Activated CD8-positive, alpha-beta memory T cell treated with anti-CD3 and anti-CD28 coated beads for 36 hours (primary cell): ENCODE measurements at regions not wholly inside any gene's neighbourhood (a gene's known extent, or its start where the extent isn't known, plus 50 kb on each side); places are given as distances from the start of the nearest gene placed in this dataset.

Experiments
- CTCF ChIA-PET: fragments of 350-600 bp; sonication (Branson Sonifier 250); formaldehyde crosslinking; loops from one replicate; lab custom pipeline; 2021; ENCODE audit warnings: antibody characterized with exemption; lab: Charles Lee
- POLR2A ChIA-PET: fragments of 350-600 bp; sonication (Branson Sonifier 250); formaldehyde crosslinking; loops from one replicate; lab custom pipeline; 2021; ENCODE audit warnings: antibody characterized with exemption; lab: Charles Lee

DNA sequence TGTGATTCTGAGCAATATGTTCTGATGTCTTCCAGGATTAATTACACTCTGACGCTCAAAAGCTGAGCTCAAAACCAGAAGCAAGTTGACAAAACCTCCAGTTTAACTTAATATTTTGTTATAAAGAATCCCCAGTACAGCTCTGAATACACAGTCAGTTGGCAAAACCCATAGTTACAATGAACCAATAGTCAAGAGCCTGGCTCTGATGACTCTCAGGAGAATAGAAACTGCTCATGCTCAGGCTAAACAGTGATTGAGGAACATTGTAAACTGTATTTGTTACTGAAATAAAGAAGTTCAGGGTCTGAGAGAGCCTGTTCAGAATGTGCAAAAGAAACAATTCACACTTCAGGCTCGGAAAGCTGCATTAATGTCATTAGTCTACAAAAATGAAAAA lies 1565.9 kb downstream of the SUCLG1 start:
- ChIA-PET CTCF (no interaction called here), POLR2A (no interaction called here)

- ChIA-PET POLR2A (no interaction called here), CTCF (no interaction called here)
These were observed 1579.3 kb downstream of the SUCLG1 start for GRCh38 chr2:82879803-82880202.

- ChIA-PET CTCF (no interaction called here), POLR2A (no interaction called here)
These were observed 1583.2 kb downstream of the SUCLG1 start for GRCh38 chr2:82875858-82876257.

DNA sequence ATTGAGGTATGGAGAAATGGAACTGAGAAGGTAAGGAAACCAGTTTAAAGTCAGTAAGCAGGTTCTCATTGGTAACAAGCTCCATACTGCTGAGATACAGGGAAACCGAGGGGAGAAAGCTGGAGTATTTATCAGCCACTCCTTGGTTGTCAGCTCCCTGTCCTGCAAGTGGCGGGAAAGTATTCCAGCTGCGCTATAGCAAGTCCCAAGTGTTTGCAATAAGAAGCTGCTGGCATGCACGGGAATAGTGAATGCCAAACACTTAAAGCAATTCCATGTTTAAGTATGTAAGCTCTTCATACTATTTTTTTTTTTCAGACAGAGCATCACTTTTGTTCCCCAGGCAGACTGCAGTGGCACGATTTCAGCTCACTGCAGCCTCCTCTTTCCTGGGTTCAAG lies 1601.1 kb downstream of the SUCLG1 start:
- POLR2A ChIA-PET: no interaction called here

GRCh38 chr2:82853299-82853698 lies 1605.8 kb downstream of the SUCLG1 start:
- CTCF ChIA-PET: no interaction called here
- POLR2A ChIA-PET: no interaction called here

More for the DNA sequence above, 1601.1 kb downstream of the SUCLG1 start:
- CTCF ChIA-PET: no interaction called here

DNA sequence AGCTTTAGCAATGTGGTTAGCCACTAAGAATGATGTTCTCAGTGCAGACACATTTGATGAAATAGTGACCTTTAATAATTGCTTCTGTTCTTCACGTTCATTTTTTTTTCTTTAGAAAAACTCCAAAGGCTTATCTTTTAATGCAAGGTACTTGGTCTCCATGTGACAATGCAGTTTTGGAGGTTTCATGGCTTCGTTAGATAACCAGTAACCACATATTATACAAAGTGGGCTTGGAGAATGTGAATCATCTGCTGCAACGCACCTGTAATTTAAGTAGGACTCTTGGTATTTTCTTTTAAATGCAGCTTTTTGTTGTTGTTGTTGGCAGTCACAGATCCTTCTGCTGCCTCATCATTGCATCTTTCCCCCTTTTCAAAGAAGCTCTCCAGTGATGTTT lies 1606.3 kb downstream of the SUCLG1 start:
- POLR2A ChIA-PET: no interaction called here
- CTCF ChIA-PET: no interaction called here

DNA sequence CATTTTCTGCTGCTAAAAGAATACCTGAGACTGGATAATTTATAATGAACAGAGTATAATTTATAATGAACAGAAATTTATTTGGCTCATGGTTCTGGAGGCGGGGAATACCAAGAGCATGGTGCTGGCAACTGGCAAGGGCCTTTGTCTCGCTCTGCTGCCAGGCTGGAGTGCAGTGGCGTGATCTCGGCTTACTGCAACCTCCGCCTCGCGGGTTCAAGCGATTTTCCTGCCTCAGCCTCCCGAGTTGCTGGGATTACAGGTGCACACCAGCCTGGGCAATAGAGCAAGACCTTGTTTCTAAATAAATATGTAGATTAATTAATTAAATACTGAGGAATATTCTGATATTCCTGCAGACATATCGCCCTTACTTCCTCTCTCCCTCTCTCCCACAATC lies 1610.8 kb downstream of the SUCLG1 start:
- POLR2A ChIA-PET: no interaction called here
- CTCF ChIA-PET: no interaction called here

GRCh38 chr2:82839036-82839435 lies 1620.0 kb downstream of the SUCLG1 start:
- CTCF ChIA-PET: no interaction called here

GRCh38 chr2:82837588-82838304 lies 1621.3 kb downstream of the SUCLG1 start:
- ChIA-PET POLR2A (no interaction called here), CTCF (interaction anchor here (0.7 kb wide), 1 partner anchor 170 kb away, joined by 4 read pairs; no protein-coding TSS in a partner anchor)

More at GRCh38 chr2:82839036-82839435, 1620.0 kb downstream of the SUCLG1 start:
- POLR2A ChIA-PET: no interaction called here

DNA sequence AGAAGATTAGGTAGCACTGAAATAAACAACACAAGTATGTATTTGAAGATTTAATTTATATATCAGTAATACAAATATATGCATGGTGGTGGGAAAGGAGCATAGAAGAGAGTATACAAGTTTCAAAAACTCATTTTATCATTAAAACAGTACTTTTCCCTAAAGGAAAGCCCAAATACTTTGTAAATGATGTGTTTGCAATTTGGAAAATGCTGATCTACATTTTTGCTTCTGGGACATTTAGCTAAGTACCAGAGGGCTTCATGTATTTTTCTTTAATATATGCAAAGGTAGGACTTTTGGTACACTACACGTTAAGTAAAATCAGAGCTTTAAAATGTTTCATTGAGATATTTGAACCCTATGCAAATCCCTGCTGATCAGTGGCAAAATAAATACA lies 1624.2 kb downstream of the SUCLG1 start:
- ChIA-PET POLR2A (no interaction called here), CTCF (no interaction called here)

GRCh38 chr2:82827426-82827825 lies 1631.7 kb downstream of the SUCLG1 start:
- ChIA-PET CTCF (no interaction called here), POLR2A (no interaction called here)

GRCh38 chr2:82826437-82826836 lies 1632.6 kb downstream of the SUCLG1 start:
- ChIA-PET POLR2A (no interaction called here), CTCF (no interaction called here)

- POLR2A ChIA-PET: no interaction called here
- CTCF ChIA-PET: no interaction called here
These were observed 1633.5 kb downstream of the SUCLG1 start for GRCh38 chr2:82825410-82826090.

GRCh38 chr2:82823892-82824291 lies 1635.2 kb downstream of the SUCLG1 start:
- POLR2A ChIA-PET: no interaction called here
- CTCF ChIA-PET: no interaction called here

DNA sequence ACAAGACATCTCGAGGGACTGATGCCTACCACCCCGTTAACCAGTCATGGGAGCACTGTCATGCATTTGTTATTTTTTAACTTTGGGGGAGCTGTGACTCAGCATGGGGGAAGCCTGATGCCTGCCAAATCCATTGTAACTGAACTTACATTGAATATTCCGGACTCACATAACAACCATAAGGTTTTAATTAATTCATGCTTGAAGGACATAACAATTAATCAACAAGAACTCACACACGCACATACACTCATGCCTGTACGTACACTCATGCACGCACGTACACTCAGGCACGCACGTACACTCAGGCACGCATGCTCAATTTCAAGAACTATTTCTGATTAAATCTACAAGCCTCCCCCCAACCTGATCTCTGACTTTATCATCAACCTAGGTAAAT lies 1639.1 kb downstream of the SUCLG1 start:
- POLR2A ChIA-PET: no interaction called here
- CTCF ChIA-PET: no interaction called here

- CTCF ChIA-PET: no interaction called here
- POLR2A ChIA-PET: no interaction called here
These were observed 1644.9 kb downstream of the SUCLG1 start for GRCh38 chr2:82814146-82814545.

DNA sequence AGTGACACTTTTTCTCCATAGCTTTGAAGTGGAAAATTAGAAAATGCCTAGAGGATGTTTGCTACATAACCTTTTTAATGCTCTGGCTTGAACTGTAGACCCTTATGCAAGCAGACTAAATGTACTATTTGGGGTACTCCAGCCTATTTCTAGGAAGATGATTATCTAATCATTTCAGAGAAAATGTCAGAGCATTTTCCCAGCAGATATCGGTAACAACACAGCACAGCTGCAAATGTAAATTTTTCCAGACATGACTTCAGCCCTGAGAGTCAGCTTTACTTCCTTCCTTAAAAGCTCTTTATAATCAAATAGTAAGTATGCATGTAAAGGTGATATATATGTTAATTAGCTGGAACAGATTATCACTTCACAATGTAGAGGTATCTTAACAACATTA lies 1647.1 kb downstream of the SUCLG1 start:
- CTCF ChIA-PET: no interaction called here
- POLR2A ChIA-PET: no interaction called here

DNA sequence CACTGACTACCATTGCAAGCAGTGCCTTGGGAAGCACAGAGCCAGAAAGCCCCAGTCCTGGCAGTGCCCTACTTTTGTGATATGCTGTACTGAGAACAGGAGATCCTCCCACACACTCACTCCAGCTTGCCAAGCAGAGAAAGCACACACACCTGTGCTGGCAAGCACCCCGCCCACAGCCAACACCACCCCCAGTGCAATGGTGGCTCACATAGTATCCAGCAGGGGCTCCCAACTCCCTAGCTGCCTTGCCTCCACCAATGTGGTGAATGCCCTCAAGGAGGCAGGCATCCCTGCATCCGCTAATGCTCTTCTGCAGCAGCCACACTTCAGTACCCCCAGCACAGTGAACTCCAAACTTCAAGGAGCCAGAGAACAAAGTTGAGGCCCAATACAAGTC lies 1655.8 kb downstream of the SUCLG1 start:
- CTCF ChIA-PET: no interaction called here
- POLR2A ChIA-PET: no interaction called here

DNA sequence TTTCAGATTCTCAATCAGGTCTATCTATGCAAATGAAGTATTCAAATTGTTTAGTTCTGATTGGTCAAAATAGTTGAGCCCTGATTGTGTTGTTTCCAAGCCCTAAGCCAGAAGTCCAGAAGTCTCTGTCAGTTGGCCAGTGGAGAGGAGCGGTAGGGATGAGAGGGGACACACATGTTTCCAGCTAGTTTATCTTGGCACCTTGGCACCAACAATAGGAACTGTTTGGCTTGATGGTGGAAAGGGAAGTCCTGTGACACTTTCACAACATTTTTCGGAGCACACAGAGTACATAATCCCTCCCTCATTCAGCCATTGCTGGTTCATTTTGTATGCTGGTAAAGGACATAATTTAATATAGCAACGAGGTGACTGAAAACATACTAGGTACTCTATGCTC lies 1661.6 kb downstream of the SUCLG1 start:
- ChIA-PET POLR2A (no interaction called here), CTCF (no interaction called here)

DNA sequence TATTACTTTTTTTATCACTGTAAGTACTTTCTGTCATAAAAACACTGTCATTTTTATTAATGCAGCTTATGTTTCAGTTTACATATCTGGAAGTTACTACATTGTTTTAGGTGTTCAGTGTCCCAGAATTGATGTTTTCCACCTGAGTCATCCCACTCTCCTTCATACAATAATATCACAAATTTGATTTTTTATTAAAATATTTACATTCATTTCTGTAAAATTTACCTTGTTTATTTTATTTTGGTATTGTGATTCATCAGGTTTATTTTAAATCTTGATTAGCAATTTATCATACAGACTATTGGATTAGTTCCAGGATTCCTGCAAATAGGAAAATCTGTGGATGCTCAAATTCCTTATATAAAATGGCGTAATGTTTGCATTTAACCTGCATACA lies 1662.9 kb downstream of the SUCLG1 start:
- ChIA-PET CTCF (no interaction called here), POLR2A (no interaction called here)

GRCh38 chr2:82795446-82795845 lies 1663.6 kb downstream of the SUCLG1 start:
- POLR2A ChIA-PET: no interaction called here
- CTCF ChIA-PET: no interaction called here
